Activated naive CD8-positive, alpha-beta T cell (primary cell): ENCODE measurements at regions not wholly inside any gene's neighbourhood (a gene's known extent, or its start where the extent isn't known, plus 50 kb on each side); places are given as distances from the start of the nearest gene placed in this dataset.
A peak's percentile ranks its signal among the peaks of the same experiment; 100 is the strongest.

ENCODE experiments used
- H3K27ac Mint-ChIP-seq: one replicate; pipeline ENCODE4 v1.8.0; 2021; ENCODE audit warnings: mixed read lengths
- H3K27me3 Mint-ChIP-seq: one replicate; pipeline ENCODE4 v1.8.0; 2021; ENCODE audit warnings: mixed read lengths
- H3K36me3 Mint-ChIP-seq: one replicate; pipeline ENCODE4 v1.8.0; 2021; ENCODE audit warnings: mixed read lengths
- H3K4me1 Mint-ChIP-seq: one replicate; pipeline ENCODE4 v1.8.0; 2021; ENCODE audit warnings: low read depth, mixed read lengths
- H3K4me3 Mint-ChIP-seq: one replicate; pipeline ENCODE4 v1.8.0; 2021; ENCODE audit warnings: mild to moderate bottlenecking, mixed read lengths
- H3K9me3 Mint-ChIP-seq: one replicate; pipeline ENCODE4 v1.8.0; 2021; ENCODE audit warnings: low read depth, mixed read lengths

DNA sequence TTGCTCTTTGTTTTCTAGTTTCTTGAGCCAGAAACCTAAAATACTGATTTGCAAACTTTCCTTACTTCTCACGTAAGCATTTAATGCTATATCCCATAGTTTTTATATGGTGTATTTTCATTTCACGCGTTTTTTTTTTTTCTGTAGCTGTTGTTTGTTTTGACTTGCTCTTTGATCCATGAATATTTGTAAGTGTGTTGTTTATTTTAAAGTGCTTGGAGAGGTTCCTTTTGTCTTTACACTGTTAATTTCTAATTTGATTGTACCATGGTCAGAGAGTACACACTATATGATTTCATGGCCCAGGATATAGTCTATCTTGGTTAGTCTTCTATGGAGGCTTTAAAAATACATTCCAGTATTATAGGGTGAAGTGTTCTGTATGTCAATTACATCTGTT, 84.8 kb upstream of the RNF217 start:
- Mint-ChIP-seq H3K9me3 (no peaks in the 10 kb centered on the region), H3K36me3 (no peaks in the 10 kb centered on the region), H3K4me3 (no peak overlapping the region), H3K27ac (no peak overlapping the region), H3K27me3 (peaks cover 2% of the 10 kb centered on the region), H3K4me1 (peaks cover 4% of the 10 kb centered on the region)

- Mint-ChIP-seq H3K36me3 (no peaks in the 10 kb centered on the region), H3K4me3 (no peak overlapping the region), H3K4me1 (peaks cover 12% of the 10 kb centered on the region), H3K27me3 (peaks cover 2% of the 10 kb centered on the region), H3K27ac (no peak overlapping the region), H3K9me3 (no peaks in the 10 kb centered on the region)
These were observed 82.9 kb upstream of the RNF217 start for GRCh38 chr6:124879110-124879991.

GRCh38 chr6:124879992-124880355, 82.3 kb upstream of the RNF217 start:
- H3K4me1 Mint-ChIP-seq = peaks cover 12% of the 10 kb centered on the region
- no peaks in the 10 kb centered on the region for H3K9me3 Mint-ChIP-seq
- H3K27ac Mint-ChIP-seq = no peak overlapping the region
- peaks cover 2% of the 10 kb centered on the region for H3K27me3 Mint-ChIP-seq
- no peaks in the 10 kb centered on the region for H3K36me3 Mint-ChIP-seq
- no peak overlapping the region for H3K4me3 Mint-ChIP-seq

- Mint-ChIP-seq H3K27ac (no peak overlapping the region), H3K27me3 (peaks cover 2% of the 10 kb centered on the region)
These were observed 80.2 kb upstream of the RNF217 start for GRCh38 chr6:124881898-124882578.

GRCh38 chr6:124882579-124883393, 79.5 kb upstream of the RNF217 start:
- H3K4me1 Mint-ChIP-seq = peaks cover 12% of the 10 kb centered on the region
- H3K27ac Mint-ChIP-seq = no peak overlapping the region
- no peaks in the 10 kb centered on the region for H3K9me3 Mint-ChIP-seq
- H3K27me3 Mint-ChIP-seq = peaks cover 2% of the 10 kb centered on the region
- no peaks in the 10 kb centered on the region for H3K36me3 Mint-ChIP-seq
- no peak overlapping the region for H3K4me3 Mint-ChIP-seq

More at GRCh38 chr6:124881898-124882578, 80.2 kb upstream of the RNF217 start:
- Mint-ChIP-seq H3K4me1 (peaks cover 12% of the 10 kb centered on the region), H3K36me3 (no peaks in the 10 kb centered on the region), H3K4me3 (no peak overlapping the region), H3K9me3 (no peaks in the 10 kb centered on the region)

DNA sequence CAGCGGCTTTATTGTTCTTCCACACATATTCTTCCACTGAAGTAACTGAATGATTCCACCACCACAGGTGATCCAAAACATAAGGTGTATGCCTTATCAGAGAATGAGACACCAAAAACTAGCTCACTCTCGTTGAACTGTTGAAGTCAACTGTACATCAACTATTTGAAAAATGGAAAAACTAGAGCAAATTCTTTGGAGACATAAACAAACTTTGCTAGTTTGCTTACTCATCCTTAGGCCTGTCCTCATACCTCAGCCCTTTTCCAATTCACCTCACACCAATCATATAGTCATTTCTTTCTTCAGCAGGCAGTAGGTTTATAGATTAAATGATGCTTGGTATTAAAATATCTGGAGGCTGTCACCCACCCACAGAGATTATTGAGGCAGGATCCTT, 77.1 kb upstream of the RNF217 start:
- Mint-ChIP-seq H3K27me3 (no peaks in the 10 kb centered on the region), H3K9me3 (no peaks in the 10 kb centered on the region), H3K4me1 (peaks cover 24% of the 10 kb centered on the region), H3K27ac (no peak overlapping the region), H3K4me3 (no peak overlapping the region), H3K36me3 (no peaks in the 10 kb centered on the region)

- H3K9me3 Mint-ChIP-seq = no peaks in the 10 kb centered on the region
- no peak overlapping the region for H3K27ac Mint-ChIP-seq
These were observed 74.2 kb upstream of the RNF217 start for GRCh38 chr6:124887872-124888580.

DNA sequence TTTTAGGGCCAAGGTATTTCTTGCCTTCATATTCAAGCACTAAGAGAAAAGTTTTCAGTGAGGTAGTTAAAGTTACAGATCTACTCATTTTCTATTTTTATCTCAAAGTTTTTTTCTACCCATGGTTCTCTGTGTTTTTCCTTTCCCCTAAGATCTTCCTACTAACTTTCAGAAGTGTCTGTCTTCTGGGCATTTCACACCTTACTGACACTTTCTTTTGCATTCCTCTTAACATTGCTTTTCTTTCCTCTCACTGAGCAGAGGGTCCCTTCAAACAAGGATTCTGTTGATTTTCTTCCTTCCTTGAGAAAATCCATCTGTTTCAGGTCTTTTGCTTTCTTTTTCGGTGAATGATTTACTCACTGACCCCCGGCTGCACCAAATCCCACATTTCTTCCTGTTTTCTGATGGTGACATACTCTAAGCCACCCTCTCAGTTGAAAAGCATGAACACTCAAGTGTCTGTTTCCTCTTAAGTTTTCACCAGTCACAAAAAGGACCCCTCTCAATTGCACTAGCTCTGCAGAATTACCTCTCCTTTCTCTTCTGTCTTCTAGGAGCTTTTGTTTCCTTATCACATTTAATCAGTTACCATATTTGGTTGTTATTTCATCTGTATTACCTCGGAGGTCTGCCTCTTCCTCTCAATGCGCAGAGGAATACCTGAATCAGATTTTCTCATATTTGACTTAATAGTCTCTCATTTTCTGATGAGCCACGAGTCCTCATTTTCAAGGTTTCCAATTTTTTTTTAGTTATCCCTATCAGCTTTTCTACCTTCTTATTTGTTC, 73.5 kb upstream of the RNF217 start:
- Mint-ChIP-seq H3K4me1 (peaks cover 12% of the 10 kb centered on the region), H3K4me3 (peak overlapping the region; percentile 27), H3K27ac (no peak overlapping the region)

More at GRCh38 chr6:124887872-124888580, 74.2 kb upstream of the RNF217 start:
- Mint-ChIP-seq H3K27me3 (no peaks in the 10 kb centered on the region), H3K4me3 (peak overlapping the region; percentile 27), H3K4me1 (peaks cover 16% of the 10 kb centered on the region), H3K36me3 (no peaks in the 10 kb centered on the region)

GRCh38 chr6:124901084-124901483, 61.2 kb upstream of the RNF217 start:
- Mint-ChIP-seq H3K27ac (no peak overlapping the region), H3K9me3 (no peaks in the 10 kb centered on the region), H3K27me3 (no peaks in the 10 kb centered on the region), H3K4me3 (no peak overlapping the region), H3K36me3 (no peaks in the 10 kb centered on the region), H3K4me1 (no peaks in the 10 kb centered on the region)

More for the DNA sequence above, 73.5 kb upstream of the RNF217 start:
- Mint-ChIP-seq H3K9me3 (no peaks in the 10 kb centered on the region), H3K27me3 (no peaks in the 10 kb centered on the region), H3K36me3 (no peaks in the 10 kb centered on the region)

GRCh38 chr6:124903797-124904196, 58.4 kb upstream of the RNF217 start:
- Mint-ChIP-seq H3K36me3 (no peaks in the 10 kb centered on the region), H3K9me3 (no peaks in the 10 kb centered on the region), H3K27ac (no peak overlapping the region), H3K27me3 (no peaks in the 10 kb centered on the region), H3K4me1 (no peaks in the 10 kb centered on the region), H3K4me3 (no peak overlapping the region)

- H3K27ac Mint-ChIP-seq = no peak overlapping the region
- no peak overlapping the region for H3K4me3 Mint-ChIP-seq
- H3K4me1 Mint-ChIP-seq = no peaks in the 10 kb centered on the region
- H3K9me3 Mint-ChIP-seq = no peaks in the 10 kb centered on the region
- H3K36me3 Mint-ChIP-seq = no peaks in the 10 kb centered on the region
- no peaks in the 10 kb centered on the region for H3K27me3 Mint-ChIP-seq
These were observed 54.6 kb upstream of the RNF217 start for GRCh38 chr6:124907596-124907995.
